B cell (primary cell): ENCODE measurements at regions not wholly inside any gene's neighbourhood (a gene's known extent, or its start where the extent isn't known, plus 50 kb on each side); places are given as distances from the start of the nearest gene placed in this dataset.
"Not testable (repeated sequence)": the region's sequence is repeated elsewhere in the genome, so short reads cannot be mapped to it uniquely, and the experiment has no call there.

ENCODE experiments used
- CTCF ChIP-seq: fragments of 200-600 bp; IDR thresholded peaks from one replicate; pipeline ENCODE4 v1.8.0; 2022; ENCODE audit warnings: antibody characterized with exemption, mild to moderate bottlenecking
- EZH2 ChIP-seq: IDR thresholded peaks from 2 replicates; pipeline ENCODE4 v1.6.1; 2012; ENCODE audit warnings: borderline replicate concordance, low read depth, mild to moderate bottlenecking, moderate library complexity, low read length; ENCODE audit not compliant: insufficient read depth, poor library complexity, severe bottlenecking

- TF ChIP-seq CTCF, EZH2: not testable (repeated sequence)
These were observed 245.3 kb upstream of the PROK2 start for GRCh38 chr3:72030296-72030695.
